Activated CD4-positive, CD25-positive, alpha-beta regulatory T cell treated with anti-CD3 and anti-CD28 coated beads, Interleukin-2, amount 50 U/mL, for 72 hours (primary cell): ENCODE measurements at regions not wholly inside any gene's neighbourhood (a gene's known extent, or its start where the extent isn't known, plus 50 kb on each side); places are given as distances from the start of the nearest gene placed in this dataset.

Experiments
- DNase-seq: peaks from one replicate; pipeline ENCODE4 v3.0.0; 2021

DNA sequence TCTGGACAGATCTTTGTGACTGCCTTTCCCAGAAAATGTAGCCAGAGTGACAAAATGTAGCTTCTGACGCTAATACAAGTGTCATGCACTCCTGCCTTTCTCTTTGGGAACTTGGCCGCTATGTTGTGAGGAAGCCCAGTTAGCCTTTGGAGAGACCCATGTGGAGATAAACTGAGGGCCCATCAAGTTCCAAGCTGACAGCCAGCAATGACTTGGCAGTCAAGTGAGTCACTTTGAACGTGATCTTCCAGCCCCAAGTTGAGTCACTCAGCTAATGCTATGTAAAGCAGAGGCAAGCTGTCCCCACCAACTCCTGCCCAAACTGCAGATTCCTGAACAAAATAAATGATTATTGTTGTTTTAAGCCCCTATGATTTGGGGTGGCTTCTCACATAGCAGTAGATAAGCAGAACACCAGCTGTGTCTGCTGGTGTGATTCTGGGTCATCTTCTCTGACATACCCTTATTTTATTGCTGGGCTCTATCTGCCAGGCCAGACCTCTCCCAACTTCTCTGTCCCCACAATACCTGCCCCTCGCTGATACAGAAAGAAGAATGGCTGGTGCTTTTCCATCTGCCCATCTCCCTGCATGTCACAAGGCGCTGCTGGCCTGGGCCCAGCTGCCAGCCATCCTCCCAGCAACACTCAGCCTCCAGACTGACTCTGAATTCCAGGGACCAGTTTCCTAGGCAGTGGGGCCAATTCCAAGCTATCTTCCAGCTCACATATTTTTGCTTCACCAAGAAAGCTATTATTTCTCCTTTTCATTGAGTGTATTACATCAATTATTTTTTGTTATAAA is 274.8 kb downstream of the LRFN2 start:
- DNase-seq = no peak

- peak; percentile 65 for DNase-seq
Observed at GRCh38 chr6:40308533-40309306, 278.4 kb downstream of the LRFN2 start.

GRCh38 chr6:40307712-40308111 is 279.5 kb downstream of the LRFN2 start:
- DNase-seq = no peak

DNA sequence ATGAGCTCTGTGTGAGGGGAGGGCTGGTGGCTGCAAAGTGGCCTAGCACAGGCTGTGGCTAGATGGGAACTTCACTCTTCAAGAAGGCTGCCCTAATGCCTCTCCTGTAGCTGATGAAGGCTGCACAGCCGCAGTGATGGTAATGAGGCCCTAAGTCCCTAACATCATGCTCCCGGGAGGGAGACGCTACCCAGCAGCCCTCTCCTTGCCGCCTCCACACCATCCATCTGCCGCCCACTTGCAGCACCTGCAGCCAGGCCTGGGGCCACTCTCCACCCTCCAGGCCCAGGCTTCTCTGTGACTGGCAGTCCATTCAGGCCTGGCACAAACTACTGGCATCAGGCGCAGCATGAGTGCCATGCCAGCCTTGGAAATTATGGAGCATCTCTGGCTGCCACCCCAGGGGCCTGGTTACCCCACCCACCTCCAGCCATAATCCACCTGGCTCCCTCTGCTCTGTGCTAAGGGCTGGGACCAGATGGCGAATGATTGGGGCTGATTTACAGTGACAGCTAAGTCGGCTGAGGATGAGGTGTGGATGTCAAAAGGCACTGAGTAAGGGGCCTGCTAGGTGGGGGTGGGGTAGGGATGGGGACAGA is 284.2 kb downstream of the LRFN2 start:
- DNase-seq = no peak

DNA sequence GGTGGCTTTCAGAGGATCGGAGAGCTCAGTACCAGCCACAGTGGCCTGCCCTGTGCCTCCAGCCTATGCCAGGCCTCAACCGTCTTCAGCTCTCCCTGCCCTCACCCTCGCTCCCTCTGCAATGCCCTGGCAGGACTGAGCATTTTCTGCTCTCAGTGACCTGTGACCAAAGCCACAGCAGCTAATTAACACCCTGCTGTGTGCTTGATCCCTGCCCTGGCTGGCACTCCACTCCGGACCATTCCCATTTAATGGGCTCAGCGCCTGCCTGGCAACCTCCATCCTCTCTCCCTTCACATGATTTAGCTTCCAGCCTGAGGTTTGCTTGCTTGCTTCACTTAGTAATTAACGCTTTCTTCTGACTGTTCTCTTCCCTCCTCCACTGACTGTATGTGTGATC is 287.5 kb downstream of the LRFN2 start:
- no peak for DNase-seq

GRCh38 chr6:40298207-40298606 is 289.0 kb downstream of the LRFN2 start:
- DNase-seq = no peak

DNA sequence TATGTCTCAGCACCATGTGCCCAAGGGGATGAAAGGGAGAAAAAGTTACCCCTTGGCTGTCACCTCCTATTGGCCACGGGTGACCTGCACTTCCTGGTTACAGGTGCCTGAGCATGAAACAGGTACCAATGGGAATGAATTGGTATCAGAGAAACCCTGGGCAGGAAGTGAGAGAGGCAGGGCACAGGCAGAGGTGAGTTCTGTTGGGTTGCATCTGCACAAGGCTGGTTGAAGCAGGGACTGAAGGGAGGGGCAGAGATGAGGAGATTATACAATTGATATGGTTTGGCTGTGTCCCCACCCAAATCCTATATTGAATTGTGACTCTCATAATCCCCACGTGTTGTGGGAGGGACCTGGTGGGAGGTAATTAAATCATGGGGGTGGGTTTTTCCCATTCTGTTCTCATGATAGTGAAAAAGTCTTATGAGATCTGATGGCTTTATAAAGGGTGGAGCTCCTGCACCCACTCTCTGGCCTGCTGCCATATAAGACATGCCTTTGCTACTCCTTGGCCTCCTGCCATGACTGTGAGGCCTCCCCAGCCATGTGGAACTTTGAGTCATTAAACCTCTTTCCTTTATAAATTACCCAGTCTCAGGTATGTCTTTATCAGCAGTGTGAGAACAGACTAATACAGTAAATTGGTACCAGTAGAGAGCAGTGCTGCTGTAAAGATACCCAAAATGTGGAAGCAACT is 291.8 kb downstream of the LRFN2 start:
- DNase-seq = no peak

DNA sequence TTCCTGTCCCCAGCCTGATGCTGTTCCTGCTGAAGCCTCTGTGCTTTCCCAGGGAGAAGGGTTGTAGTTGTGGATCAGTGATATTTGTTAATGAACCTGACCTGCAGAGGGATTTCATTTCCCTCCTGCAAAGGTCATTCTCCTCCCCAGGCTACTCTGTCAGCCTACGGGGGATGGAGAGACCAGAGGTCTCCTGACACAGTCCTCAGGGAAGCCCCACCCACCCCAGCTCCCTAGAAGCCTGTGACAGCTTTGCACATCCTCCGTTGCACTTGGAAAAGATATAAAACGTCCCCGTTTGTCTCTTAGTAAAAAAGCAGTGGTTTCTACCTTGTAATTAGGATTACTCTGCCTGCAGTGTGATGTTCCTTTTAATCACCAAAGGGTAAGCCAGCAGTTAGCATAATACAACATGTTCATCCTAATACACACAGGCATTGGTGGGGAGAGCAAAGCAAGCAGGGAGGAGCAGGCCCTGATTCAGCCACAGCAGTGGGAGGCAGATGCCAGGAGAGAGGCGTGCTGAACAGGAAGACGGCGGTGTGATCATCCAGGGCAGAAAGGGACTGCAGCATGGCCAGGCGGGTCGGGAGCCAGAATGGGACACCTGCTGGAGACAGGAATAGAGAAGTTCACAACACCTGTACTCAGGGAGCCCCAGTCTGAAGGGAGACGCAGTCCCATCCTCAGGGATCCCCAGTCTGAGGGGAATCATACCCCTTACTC is 293.5 kb downstream of the LRFN2 start:
- DNase-seq = no peak

GRCh38 chr6:40293060-40293459 is 294.1 kb downstream of the LRFN2 start:
- DNase-seq = no peak

GRCh38 chr6:40290816-40291215 is 296.3 kb downstream of the LRFN2 start:
- DNase-seq = no peak

DNA sequence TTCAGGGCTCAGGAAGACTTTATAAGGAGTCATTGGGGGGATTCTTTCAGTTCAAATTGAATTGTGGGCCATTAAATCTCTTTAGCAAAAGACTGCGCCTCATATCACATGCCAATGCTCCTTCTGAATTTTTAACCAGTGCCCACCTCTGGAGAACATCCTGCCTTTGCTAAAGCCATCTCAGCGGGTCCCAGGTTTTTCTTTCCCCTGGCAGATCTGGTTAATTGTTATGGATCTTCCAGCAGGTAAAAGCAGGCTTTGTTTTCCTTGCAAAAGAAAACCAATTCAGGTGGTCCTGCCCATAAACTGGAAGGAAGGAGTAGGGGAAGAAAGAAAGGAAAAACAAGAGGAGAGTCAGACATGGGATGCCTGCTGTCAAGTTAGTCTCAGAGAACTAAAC is 298.2 kb downstream of the LRFN2 start:
- DNase-seq = no peak

- no peak for DNase-seq
Observed at GRCh38 chr6:40287296-40287850, 299.8 kb downstream of the LRFN2 start.

DNA sequence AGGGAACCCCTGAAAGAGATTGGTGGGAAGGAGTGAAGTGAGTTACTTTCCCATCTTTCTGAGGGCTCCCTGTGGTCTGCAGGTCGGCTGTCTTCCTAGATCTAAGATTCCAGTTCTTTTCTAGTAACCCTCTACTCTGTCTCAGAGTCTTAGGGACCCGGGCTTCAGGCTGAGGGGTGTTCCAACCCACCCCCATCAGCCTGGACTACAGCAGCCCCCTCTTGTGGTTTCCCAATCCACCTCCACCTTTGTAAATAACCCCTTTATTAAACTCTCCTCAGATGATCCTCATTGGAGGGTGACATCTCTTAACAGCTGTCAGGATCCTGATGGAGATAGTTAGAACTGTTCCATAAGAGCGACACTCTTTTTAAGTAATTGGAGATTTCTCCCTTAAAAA is 300.4 kb downstream of the LRFN2 start:
- no peak for DNase-seq

- no peak for DNase-seq
Observed at GRCh38 chr6:40285996-40286395, 301.2 kb downstream of the LRFN2 start.

GRCh38 chr6:40285535-40285934 is 301.6 kb downstream of the LRFN2 start:
- no peak for DNase-seq

DNA sequence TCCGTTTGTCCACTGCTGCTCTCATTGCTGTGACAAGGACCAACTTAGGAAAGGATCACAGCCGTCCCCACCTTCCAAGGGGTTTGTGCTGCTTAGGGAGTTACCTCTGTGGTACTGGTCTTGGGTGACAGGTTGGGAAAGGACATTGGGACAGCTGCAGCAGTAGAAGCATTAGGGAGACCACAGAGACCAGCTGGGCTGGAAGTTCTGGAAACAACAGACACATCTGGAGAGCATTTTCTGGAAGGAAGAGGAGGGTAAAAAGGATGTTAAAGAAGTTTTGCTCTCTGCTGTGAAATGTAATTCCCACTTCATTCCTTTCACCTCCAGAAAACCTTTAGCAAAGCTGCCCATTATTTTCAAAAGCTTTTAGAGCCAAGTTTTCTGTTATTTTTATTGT is 304.2 kb downstream of the LRFN2 start:
- DNase-seq = no peak

GRCh38 chr6:40281402-40281801 is 305.8 kb downstream of the LRFN2 start:
- DNase-seq = no peak

GRCh38 chr6:40280231-40280630 is 306.9 kb downstream of the LRFN2 start:
- DNase-seq = no peak

- no peak for DNase-seq
Observed at GRCh38 chr6:40276141-40276540, 311.0 kb downstream of the LRFN2 start.

GRCh38 chr6:40274058-40274457 is 313.1 kb downstream of the LRFN2 start:
- DNase-seq = no peak

- no peak for DNase-seq
Observed at GRCh38 chr6:40268614-40269013, 318.6 kb downstream of the LRFN2 start.

DNA sequence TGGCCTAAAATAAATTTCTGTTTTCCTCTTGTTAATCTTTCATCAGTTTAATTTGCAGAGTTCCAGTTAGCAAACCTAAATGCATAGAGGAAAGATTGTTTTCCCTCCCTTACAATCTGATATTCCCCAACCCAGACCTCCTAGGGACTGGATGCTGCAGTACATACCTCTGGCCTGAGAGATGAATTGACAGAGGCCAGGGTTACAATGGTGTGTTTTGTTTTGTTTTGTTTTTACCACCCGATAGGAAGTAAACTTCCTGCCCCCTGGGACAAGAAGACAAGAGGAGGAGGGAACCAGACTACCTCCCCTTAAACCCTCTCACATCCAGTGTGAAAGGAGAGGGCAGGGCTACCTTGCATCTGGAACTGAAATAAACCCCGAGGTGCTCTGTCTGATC is 319.0 kb downstream of the LRFN2 start:
- no peak for DNase-seq
